Right lobe of liver (tissue), 4 donors: ENCODE measurements at regions not wholly inside any gene's neighbourhood (a gene's known extent, or its start where the extent isn't known, plus 50 kb on each side); places are given as distances from the start of the nearest gene placed in this dataset.

Source experiments
- POLR2A ChIP-seq: fragments of 450-650 bp; IDR thresholded peaks from one replicate; pipeline ENCODE4 v1.6.1; 2017; ENCODE audit warnings: antibody characterized with exemption, mild to moderate bottlenecking
- TF ChIP-seq, protein P1 (sequence below), 4 donors: fragments of 200-600 bp in 3 of 4; fragments of 450-650 bp in 1 of 4; IDR thresholded peaks; one replicate each; pipeline versions ENCODE4 v1.5.1 to v1.8.0; 2016 to 2022; ENCODE audit warnings: antibody characterized with exemption in 4 of 4, mild to moderate bottlenecking in 2 of 4
- donor health status: DM: no; HTN: no; CAD: no.
- donor health status: DM: no; HTN: no; CAD: no.
- donor health status: DM: no; HTN: yes; CAD: no.

DNA sequence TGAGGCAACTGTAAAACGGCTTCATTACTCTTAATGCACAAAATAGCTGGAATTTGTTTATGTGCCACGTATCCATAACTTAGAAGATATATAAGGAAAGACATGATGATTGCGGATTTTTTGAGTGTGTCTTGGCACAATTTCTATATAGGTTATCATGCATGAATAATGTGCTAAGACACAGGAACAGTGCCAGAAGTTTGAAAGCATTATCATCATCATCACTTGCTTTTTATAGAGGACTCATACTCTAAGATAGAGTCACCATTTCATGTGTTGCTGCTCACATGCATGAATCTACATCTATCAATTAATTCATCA, 113.4 kb downstream of the ELOVL4 start:
- no peak for TF ChIP-seq POLR2A
- TF ChIP-seq, protein P1, sequence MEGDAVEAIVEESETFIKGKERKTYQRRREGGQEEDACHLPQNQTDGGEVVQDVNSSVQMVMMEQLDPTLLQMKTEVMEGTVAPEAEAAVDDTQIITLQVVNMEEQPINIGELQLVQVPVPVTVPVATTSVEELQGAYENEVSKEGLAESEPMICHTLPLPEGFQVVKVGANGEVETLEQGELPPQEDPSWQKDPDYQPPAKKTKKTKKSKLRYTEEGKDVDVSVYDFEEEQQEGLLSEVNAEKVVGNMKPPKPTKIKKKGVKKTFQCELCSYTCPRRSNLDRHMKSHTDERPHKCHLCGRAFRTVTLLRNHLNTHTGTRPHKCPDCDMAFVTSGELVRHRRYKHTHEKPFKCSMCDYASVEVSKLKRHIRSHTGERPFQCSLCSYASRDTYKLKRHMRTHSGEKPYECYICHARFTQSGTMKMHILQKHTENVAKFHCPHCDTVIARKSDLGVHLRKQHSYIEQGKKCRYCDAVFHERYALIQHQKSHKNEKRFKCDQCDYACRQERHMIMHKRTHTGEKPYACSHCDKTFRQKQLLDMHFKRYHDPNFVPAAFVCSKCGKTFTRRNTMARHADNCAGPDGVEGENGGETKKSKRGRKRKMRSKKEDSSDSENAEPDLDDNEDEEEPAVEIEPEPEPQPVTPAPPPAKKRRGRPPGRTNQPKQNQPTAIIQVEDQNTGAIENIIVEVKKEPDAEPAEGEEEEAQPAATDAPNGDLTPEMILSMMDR (IDR thresholded peaks at IDR 0.05), result no peak
